HG02870 (cell line): ENCODE measurements at regions not wholly inside any gene's neighbourhood (a gene's known extent, or its start where the extent isn't known, plus 50 kb on each side); places are given as distances from the start of the nearest gene placed in this dataset.

ENCODE experiments used
- ATAC-seq: cut with Tn5 transposase; IDR thresholded peaks from one replicate; pipeline ENCODE4 v1.9.1; 2021; ENCODE audit warnings: mild to moderate bottlenecking, moderate library complexity; ENCODE audit not compliant: unreplicated experiment

DNA sequence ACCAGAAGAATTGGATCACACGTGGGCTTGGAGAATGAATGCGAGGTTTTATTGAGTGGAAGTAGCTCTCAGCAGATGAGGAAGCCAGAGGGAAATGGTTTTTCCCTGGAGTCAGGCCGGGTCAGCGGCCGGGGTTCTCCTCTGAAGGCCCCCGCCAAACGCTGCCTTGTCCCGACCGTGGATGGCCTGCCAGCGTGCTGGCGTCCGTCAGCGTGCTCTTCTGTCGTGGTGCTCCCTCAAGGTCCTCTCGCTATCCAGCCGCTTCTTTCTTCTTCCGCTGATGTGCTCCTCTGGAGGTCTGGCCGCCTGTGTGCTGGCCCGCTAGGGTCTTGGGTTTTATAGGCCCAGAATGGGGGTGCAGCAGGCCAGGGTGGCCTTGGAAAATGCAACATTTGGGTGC, 632.2 kb downstream of the TRAM1L1 start:
- no peak for ATAC-seq

DNA sequence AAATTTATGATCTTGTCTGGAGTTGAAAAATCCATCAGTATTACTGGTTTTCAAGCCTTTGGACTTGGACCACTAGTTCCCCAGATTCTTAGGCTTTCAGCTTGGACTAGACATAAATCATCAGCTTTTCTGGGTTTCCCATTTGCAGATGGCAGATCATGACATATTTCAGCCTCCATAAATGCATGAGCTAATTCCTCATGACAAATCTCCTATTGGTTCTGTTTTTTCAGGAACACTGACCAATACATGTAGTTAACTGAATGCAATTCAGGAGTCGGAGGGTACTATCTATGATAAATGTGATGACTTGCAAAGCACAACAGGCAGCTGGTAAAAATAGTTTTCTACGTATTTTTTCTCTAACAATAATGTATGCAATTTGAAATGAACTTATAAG, 635.6 kb downstream of the TRAM1L1 start:
- no peak for ATAC-seq

- ATAC-seq, result no peak
Measured at GRCh38 chr4:116444117-116444516, 641.3 kb downstream of the TRAM1L1 start.

DNA sequence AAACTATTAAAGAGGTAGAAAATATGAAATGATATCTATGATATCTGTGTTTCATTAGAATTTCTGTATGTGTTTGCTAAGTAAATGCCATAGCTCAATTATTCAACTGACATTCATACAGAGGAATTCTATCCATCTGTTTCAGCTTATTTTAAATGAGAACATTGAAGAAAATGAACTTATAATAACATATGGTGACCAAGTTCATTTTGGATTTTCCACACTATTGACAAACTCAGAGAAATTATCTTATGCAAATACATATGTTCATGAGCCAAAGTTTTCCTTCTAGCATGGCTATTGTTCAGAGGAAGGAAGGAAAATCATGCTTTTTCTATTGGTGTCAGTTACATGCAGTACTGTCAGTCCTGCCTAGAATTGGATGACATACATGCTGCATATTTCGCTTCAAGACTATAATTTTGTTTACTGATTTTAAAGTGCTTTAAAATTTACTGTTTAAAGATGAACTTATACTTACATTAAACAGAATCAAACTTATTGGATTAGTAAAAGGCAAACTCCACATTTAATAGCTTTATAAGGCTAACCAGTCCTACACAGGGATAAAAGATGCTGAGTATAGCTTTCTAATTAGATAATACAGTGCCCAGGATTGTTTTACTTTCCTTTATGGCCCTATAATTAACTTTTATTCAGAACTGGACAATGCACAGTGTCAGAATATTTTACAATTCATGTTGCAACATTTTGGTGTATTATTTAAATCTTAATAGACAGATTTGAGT, 646.2 kb downstream of the TRAM1L1 start:
- no peak for ATAC-seq

DNA sequence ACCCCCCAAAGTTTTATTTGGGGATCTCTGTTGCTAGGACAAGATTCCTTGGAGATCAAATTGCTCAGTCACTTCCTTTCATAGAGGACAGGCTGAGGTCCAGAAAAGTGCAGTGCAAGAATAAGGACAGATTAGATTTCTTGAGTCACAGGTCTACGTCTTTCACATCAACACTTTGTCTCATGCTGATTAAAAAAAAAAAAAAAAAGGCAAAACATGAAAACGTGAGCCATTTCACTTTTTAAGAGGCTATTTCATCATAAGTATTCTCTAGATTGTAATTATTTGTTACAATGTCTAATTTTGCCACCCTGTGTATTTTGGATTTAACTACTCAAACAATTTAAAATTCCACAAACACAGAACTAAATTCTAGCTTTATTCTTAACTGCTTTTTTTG, 647.0 kb downstream of the TRAM1L1 start:
- no peak for ATAC-seq

- ATAC-seq, result no peak
Measured at GRCh38 chr4:116427666-116428065, 657.7 kb downstream of the TRAM1L1 start.

- no peak for ATAC-seq
Measured at GRCh38 chr4:116413222-116413621, 672.2 kb downstream of the TRAM1L1 start.

GRCh38 chr4:116401293-116401692, 684.1 kb downstream of the TRAM1L1 start:
- ATAC-seq, result no peak

GRCh38 chr4:116400480-116400879, 684.9 kb downstream of the TRAM1L1 start:
- ATAC-seq, result no peak

DNA sequence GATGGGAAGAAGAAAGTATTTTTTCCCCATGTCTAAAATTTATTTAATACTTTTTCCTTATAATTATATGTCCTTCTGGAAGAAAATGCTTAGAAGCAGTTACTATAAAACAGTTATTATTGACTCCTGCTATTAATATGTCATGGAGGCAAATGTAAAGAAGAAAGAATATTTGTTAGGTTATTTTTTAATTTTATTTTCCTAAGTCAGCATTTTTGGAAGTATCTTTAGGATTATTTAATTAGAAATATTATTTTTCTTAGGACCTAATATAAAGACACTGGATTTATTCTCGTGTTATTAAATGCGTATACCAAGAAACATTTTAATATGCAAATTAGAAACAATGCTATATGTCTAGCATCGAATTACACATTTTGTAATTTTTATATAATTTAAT, 687.7 kb downstream of the TRAM1L1 start:
- no peak for ATAC-seq

- no peak for ATAC-seq
Measured at GRCh38 chr4:116397291-116397690, 688.1 kb downstream of the TRAM1L1 start.

DNA sequence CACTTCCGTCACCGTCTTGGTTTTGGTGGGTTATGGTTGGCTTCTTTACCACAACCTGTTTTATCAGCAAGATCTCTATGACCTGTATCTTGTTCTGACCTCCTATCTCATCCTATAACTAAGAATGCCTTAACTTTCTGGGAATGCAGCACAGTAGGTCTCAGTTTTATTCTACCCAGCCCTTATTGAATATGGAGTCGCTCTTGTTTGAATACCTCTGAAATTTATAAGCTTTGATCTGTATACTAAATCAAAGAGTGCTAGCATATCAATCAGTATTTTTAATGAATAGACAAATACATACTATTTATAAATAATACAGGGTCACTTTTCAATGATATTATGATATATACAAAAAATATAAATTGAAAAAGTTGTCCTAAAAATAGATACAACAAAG, 690.0 kb downstream of the TRAM1L1 start:
- ATAC-seq, result no peak

DNA sequence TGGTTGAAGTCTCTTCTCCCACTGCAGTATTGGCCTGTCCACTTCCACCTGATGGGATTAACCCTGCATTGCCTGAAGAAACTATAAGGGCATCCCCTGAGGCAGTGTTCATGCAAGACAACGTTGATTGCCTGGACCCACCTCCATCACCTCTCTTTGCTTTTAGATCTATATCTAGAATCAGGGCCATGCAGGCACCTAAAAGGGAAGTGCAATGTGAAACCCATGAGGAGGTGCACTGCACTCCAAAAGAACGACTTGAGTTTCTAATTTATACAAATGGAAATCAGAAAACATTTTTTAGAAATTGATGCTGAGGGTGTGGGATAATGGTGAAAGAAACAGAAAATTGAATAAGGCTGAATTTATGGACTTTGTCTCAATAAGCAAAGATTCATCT, 694.4 kb downstream of the TRAM1L1 start:
- no peak for ATAC-seq

DNA sequence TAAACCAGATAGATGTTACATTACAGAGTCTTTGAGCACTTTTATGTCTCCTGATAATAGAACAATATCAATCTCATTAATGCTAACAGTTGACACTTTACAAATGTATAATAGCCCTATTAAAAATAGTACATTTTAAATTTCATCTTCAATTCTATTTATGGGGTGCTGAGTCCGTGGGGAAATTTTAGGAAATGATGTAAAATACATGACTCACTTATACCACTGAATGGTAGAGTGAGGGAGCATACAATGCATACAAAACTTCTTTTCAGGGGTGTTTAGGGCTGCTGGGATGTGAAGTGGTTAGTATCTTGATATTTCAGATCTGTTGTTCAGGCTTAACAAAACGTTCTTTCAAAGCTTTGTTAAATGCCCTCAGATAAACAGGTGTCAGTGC, 696.2 kb downstream of the TRAM1L1 start:
- no peak for ATAC-seq

- ATAC-seq, result no peak
Measured at GRCh38 chr4:116387937-116388474, 697.4 kb downstream of the TRAM1L1 start.

DNA sequence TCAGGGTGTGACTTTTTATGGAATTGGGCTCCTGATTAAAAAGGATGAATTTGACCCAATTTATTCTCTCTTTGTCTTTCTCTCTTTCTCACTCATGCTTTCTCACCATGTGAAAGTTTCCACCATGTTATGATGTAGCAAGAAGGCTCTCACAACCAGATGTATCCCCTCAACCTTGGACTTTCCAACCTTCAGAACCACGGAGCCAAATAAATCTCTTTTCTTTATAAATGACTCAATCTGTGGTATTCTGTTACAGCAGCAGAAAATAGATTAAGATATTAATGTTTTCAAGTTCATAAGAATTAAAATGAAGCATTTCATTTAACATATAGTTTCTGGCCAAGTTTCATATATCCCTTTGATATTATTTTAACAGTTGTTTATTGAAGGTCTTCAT, 698.5 kb downstream of the TRAM1L1 start:
- no peak for ATAC-seq

- no peak for ATAC-seq
Measured at GRCh38 chr4:116385583-116385982, 699.8 kb downstream of the TRAM1L1 start.

DNA sequence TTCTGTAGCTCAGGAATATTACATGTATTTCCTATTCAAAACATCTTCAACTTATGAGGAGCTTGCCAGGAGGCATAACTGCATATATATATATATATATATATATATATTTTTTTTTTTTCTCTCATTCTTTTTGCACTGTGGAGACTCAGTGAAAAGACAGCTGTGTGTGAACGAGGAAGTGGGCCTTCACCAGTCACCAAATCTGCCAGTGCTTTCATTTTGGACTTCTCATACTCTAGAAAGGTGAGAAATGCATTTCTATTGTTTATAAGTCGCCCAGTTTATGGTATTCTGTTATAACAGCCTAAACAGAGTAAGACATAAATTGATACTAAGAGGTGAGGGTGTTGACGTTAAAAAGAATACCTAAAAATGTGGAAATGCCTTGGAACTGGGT, 710.6 kb downstream of the TRAM1L1 start:
- ATAC-seq, result no peak

DNA sequence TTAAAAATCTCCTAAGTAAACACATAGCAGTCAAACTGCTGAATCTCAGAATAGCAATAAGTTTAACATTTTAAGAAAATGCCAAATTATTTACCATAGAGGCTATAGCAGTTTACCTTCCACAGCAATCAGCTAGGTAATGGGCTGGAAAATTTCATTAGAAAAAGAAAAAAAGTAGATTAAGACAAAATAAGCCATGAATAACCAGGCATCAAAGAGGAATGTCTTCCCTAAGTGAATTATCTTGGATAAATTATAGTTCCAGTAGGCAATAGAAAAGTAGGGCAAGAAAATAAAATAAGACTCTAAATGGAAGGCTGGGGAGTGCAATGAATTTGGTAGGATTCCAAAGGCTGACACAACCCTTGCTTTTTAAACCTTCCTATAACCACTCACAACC, 722.8 kb downstream of the TRAM1L1 start:
- no peak for ATAC-seq

DNA sequence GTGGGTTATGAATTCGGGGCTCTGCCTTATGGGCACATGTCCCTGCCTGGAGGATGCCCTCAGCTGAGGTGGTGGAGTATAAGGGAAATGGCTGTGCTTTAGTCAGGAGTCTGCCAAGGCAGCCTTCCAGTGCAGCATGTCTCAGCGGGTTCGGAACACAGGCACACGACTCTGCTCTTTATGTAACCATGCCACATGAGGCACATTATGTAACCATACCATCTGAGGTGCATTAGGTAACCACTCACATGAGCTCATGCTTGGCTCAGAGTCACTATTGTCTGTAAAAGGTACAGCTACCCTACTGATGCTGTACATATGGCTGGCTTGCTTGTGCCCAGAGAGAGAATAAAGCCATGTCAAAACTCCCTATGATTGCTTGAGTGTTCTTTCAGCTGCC, 723.6 kb downstream of the TRAM1L1 start:
- ATAC-seq, result no peak

GRCh38 chr4:116358633-116359222, 726.6 kb downstream of the TRAM1L1 start:
- ATAC-seq, result peak; percentile 99

DNA sequence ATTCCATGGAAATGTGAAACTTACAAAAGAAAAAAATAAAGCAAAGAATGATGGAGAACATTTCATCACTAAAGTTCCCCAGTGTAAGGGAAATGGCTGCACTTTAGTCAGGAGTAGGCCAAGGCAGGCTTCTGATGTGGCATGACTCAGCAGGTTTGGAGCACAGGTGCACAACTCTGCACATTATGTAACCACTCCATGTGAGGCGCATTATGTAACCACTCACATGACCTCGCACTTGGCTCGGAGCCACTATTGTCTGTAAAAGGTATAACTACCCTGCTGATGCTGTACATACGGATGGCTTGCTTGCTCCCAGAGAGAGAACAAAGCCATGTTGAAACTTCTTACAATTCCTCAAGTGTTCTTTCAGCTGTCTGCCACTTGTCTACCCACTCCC, 727.6 kb downstream of the TRAM1L1 start:
- peak; percentile 45 for ATAC-seq

DNA sequence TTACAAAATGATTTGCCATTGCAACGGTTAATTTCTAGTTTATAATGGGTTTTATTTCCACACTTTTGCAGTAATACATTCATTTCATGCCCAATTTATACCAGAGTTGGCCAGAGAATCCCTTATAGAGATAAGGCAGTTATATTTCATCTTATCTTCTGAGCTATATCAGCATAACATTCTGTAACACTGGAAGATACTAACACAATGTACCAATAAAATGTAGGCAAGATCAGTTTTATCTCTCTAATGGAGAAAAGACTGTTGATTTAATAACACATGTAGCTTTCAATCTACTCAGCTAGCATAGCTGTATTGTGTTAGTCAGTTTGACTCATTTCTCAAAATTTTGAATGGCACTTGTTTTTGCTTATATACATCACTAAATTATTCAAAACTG, 738.6 kb downstream of the TRAM1L1 start:
- no peak for ATAC-seq
